IPS DF 6.9 (cell line): ENCODE measurements at regions not wholly inside any gene's neighbourhood (a gene's known extent, or its start where the extent isn't known, plus 50 kb on each side); places are given as distances from the start of the nearest gene placed in this dataset.

Source experiments
- DNase-seq: peaks from one replicate; pipeline ENCODE4 v3.0.0-alpha.2; 2013; ENCODE audit warnings: low read depth, low spot score
- H3K27ac ChIP-seq: one replicate; pipeline ENCODE4 v1.5.1; 2013; ENCODE audit warnings: low read length, control low read depth
- H3K27me3 ChIP-seq: 2 replicates; pipeline ENCODE4 v1.6.1; 2013; ENCODE audit warnings: mild to moderate bottlenecking, low read length; ENCODE audit not compliant: control insufficient read depth, insufficient read depth
- H3K36me3 ChIP-seq: 2 replicates; pipeline ENCODE4 v1.6.1; 2013; ENCODE audit warnings: low read length; ENCODE audit not compliant: control insufficient read depth, insufficient read depth
- H3K4me1 ChIP-seq: 2 replicates; pipeline ENCODE4 v1.6.1; 2013; ENCODE audit warnings: low read length; ENCODE audit not compliant: control insufficient read depth, insufficient read depth
- H3K4me3 ChIP-seq: 2 replicates; pipeline ENCODE4 v1.5.1; 2013; ENCODE audit warnings: mild to moderate bottlenecking, low read length
- H3K9me3 ChIP-seq: 2 replicates; pipeline ENCODE4 v1.6.1; 2013; ENCODE audit warnings: low read length, inconsistent platforms; ENCODE audit not compliant: control insufficient read depth, insufficient read depth
- WGBS: extraction: QIAGEN DNeasy Blood & Tissue Kit; methylation state at CpG from one replicate; pipeline ENCODE4 v1.1.7; 2013; ENCODE audit warnings: mixed read lengths, missing lambda C conversion rate; ENCODE audit not compliant: insufficient read length, insufficient coverage; 5-methylcytosine and 5-hydroxymethylcytosine counted together

DNA sequence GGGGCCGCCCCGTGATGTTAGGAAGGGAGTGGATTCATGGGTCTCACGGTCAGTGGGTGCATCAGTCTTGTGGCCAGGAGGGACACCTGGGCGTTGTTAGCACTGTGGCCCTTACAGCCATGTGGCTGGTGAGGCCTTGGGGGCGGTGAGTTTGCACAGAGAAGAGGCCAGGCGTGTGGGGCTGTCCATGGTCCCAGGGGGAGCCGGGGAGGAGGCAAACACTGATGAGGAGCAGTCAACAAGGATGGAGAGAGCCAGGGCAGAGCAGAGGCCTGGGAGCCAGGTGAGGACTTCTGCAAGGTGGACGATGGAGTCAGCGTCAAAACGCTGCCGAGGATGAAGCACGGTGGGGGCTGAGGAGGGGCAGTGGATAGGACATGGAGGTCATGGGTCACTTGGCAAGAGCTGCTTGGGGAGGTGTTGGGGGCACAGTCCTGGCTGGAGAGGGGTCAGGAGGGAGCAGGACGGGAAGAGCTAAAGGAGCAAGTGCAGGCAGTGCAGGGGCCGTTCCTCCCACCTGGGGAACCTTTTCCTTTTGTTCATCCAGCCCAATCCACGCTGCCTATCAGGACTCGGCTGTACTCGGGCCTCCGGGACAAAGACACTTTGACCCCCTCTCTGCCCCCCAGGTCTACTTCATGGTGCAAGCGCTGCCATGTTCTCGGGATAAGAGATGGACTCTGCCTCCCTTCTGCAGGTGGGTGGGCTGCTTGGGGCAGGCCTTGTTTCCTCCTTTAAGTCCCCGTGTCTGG is 801.1 kb downstream of the TBC1D22A start:
- Histone ChIP-seq H3K4me1 (no peaks in the 10 kb centered on the region), H3K36me3 (no peaks in the 10 kb centered on the region; the same call in 1 of the 2 replicates), H3K9me3 (peaks cover 33% of the 10 kb centered on the region), H3K27ac (no peak overlapping the region), H3K27me3 (no peaks in the 10 kb centered on the region), H3K4me3 (no peak overlapping the region)
- no peak for DNase-seq
- WGBS: no CpG with 5 or more reads among the region's 21 CpGs

GRCh38 chr22:47561766-47562165 is 799.3 kb downstream of the TBC1D22A start:
- WGBS: no CpG with 5 or more reads among the region's 5 CpGs

GRCh38 chr22:47561115-47561675 is 798.7 kb downstream of the TBC1D22A start:
- Histone ChIP-seq H3K4me3 (no peak overlapping the region), H3K9me3 (peaks cover 26% of the 10 kb centered on the region), H3K4me1 (no peaks in the 10 kb centered on the region), H3K27ac (no peak overlapping the region), H3K36me3 (no peaks in the 10 kb centered on the region; the same call in 1 of the 2 replicates), H3K27me3 (no peaks in the 10 kb centered on the region)
- no peak for DNase-seq
- no CpG with 5 or more reads among the region's 9 CpGs for WGBS

More at GRCh38 chr22:47561766-47562165, 799.3 kb downstream of the TBC1D22A start:
- no peak for DNase-seq
- Histone ChIP-seq H3K27me3 (no peaks in the 10 kb centered on the region), H3K36me3 (no peaks in the 10 kb centered on the region; the same call in 1 of the 2 replicates), H3K9me3 (peaks cover 30% of the 10 kb centered on the region), H3K4me1 (no peaks in the 10 kb centered on the region), H3K4me3 (no peak overlapping the region), H3K27ac (no peak overlapping the region)

- Histone ChIP-seq H3K9me3 (peaks cover 18% of the 10 kb centered on the region), H3K4me1 (no peaks in the 10 kb centered on the region), H3K27ac (no peak overlapping the region), H3K27me3 (no peaks in the 10 kb centered on the region), H3K4me3 (no peak overlapping the region), H3K36me3 (no peaks in the 10 kb centered on the region; the same call in 1 of the 2 replicates)
- WGBS: no CpG with 5 or more reads among the region's 16 CpGs
- no peak for DNase-seq
These were observed 796.6 kb downstream of the TBC1D22A start for GRCh38 chr22:47558828-47559700.

DNA sequence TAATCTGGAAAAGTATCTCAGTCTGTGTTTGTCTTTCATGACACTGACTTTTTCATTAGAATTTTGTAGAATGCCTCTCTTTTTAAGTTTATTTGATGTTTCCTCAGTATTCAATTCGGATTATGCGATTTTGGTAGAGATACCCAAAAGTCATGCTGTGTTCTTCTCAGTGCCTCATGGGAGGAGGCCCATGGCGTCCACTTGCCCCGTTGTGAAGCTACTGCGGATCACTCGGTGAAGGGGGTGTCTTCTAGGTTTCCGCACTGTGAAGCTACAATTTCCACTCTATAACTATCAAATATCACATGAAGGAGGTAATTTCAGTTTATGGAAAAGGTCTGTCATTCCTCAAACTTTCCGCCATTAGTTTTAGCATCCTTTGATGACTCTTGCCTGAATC is 794.0 kb downstream of the TBC1D22A start:
- no peaks in the 10 kb centered on the region for H3K4me1 ChIP-seq

GRCh38 chr22:47553436-47553835 is 791.0 kb downstream of the TBC1D22A start:
- Histone ChIP-seq H3K36me3 (no peaks in the 10 kb centered on the region; the same call in 1 of the 2 replicates), H3K27ac (no peak overlapping the region), H3K4me3 (no peak overlapping the region), H3K4me1 (no peaks in the 10 kb centered on the region), H3K27me3 (no peaks in the 10 kb centered on the region), H3K9me3 (peaks cover 27% of the 10 kb centered on the region)
- DNase-seq: no peak
- WGBS: no CpG with 5 or more reads among the region's 7 CpGs

More for the DNA sequence above, 794.0 kb downstream of the TBC1D22A start:
- no peak for DNase-seq
- H3K27me3 ChIP-seq: no peaks in the 10 kb centered on the region
- H3K36me3 ChIP-seq: no peaks in the 10 kb centered on the region; the same call in 1 of the 2 replicates
- WGBS: no CpG with 5 or more reads among the region's 8 CpGs
- peaks cover 23% of the 10 kb centered on the region for H3K9me3 ChIP-seq
- H3K27ac ChIP-seq: no peak overlapping the region
- no peak overlapping the region for H3K4me3 ChIP-seq

- no peak for DNase-seq
- WGBS: no CpG with 5 or more reads among the region's 16 CpGs
- H3K9me3 ChIP-seq: peaks cover 32% of the 10 kb centered on the region
- H3K4me1 ChIP-seq: no peaks in the 10 kb centered on the region
- no peak overlapping the region for H3K27ac ChIP-seq
- no peaks in the 10 kb centered on the region for H3K27me3 ChIP-seq
- no peaks in the 10 kb centered on the region for H3K36me3 ChIP-seq
- no peak overlapping the region for H3K4me3 ChIP-seq
These were observed 790.2 kb downstream of the TBC1D22A start for GRCh38 chr22:47552541-47553205.

DNA sequence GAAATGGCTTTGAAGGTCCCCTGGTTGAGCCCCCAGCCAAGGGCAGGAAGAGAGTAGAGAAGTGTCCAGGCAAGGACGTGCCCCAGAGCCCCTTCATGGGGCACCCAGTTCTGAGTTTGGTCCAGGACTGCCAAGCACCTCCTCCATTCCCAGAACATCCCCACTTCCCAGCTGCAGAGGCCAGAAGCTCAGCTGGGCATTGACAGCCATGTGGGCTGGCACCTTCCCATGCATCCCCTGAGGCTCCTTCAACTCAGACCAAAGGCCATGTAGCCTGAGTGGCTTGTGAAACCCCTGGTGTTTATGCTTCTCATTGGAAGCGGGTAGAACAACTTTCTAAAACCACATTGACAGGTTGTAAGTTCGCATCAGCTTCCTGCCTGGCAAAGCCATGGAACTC is 789.6 kb downstream of the TBC1D22A start:
- Histone ChIP-seq H3K4me3 (no peak overlapping the region), H3K27me3 (no peaks in the 10 kb centered on the region), H3K27ac (no peak overlapping the region), H3K9me3 (peaks cover 31% of the 10 kb centered on the region), H3K4me1 (no peaks in the 10 kb centered on the region), H3K36me3 (no peaks in the 10 kb centered on the region)
- DNase-seq: no peak
- no CpG with 5 or more reads among the region's 3 CpGs for WGBS

GRCh38 chr22:47551431-47551775 is 789.0 kb downstream of the TBC1D22A start:
- H3K4me3 ChIP-seq: no peak overlapping the region

More at GRCh38 chr22:47551431-47551775, 789.0 kb downstream of the TBC1D22A start:
- Histone ChIP-seq H3K27ac (no peak overlapping the region), H3K4me1 (no peaks in the 10 kb centered on the region), H3K27me3 (no peaks in the 10 kb centered on the region), H3K36me3 (no peaks in the 10 kb centered on the region), H3K9me3 (peaks cover 31% of the 10 kb centered on the region)
- WGBS: no CpG with 5 or more reads among the region's 7 CpGs
- DNase-seq: no peak
